Naive B cell (primary cell): ENCODE measurements at regions not wholly inside any gene's neighbourhood (a gene's known extent, or its start where the extent isn't known, plus 50 kb on each side); places are given as distances from the start of the nearest gene placed in this dataset.

Experiments
- ATAC-seq, 2 donors: fragments of 150-1000 bp; cut with Tn5 transposase; 2 replicates each; pipeline ENCODE4 v1.10.0; 2021; ENCODE audit warnings: low read depth in 2 of 2, mild to moderate bottlenecking in 2 of 2, moderate library complexity in 2 of 2
- DNase-seq: peaks from one replicate; pipeline ENCODE4 v3.0.0; 2022
- H3K27ac Mint-ChIP-seq, 6 donors: one replicate each; pipeline ENCODE4 v1.8.0; 2020 to 2022; ENCODE audit warnings: mild to moderate bottlenecking in 6 of 6, mixed read lengths in 6 of 6, moderate library complexity in 5 of 6, inconsistent platforms in 2 of 6
- H3K27me3 Mint-ChIP-seq, 3 donors: one replicate each; pipeline ENCODE4 v1.8.0; 2021 to 2022; ENCODE audit warnings: mixed read lengths in 3 of 3, mild to moderate bottlenecking in 1 of 3
- H3K36me3 Mint-ChIP-seq, 2 donors: one replicate each; pipeline ENCODE4 v1.8.0; 2020 to 2022; ENCODE audit warnings: mixed read lengths in 2 of 2, inconsistent platforms in 1 of 2, mild to moderate bottlenecking in 1 of 2
- H3K4me1 Mint-ChIP-seq, 3 donors: one replicate each; pipeline ENCODE4 v1.8.0; 2020 to 2022; ENCODE audit warnings: mixed read lengths in 3 of 3, inconsistent platforms in 1 of 3, mild to moderate bottlenecking in 1 of 3, moderate library complexity in 1 of 3
- H3K4me3 Mint-ChIP-seq, 8 donors: one replicate each; pipeline ENCODE4 v1.8.0; 2020 to 2022; ENCODE audit warnings: mild to moderate bottlenecking in 8 of 8, mixed read lengths in 8 of 8, moderate library complexity in 8 of 8, inconsistent platforms in 2 of 8
- H3K9me3 Mint-ChIP-seq, 7 donors: one replicate each; pipeline ENCODE4 v1.8.0; 2020 to 2022; ENCODE audit warnings: mixed read lengths in 7 of 7, mild to moderate bottlenecking in 5 of 7, inconsistent platforms in 2 of 7, moderate library complexity in 1 of 7

DNA sequence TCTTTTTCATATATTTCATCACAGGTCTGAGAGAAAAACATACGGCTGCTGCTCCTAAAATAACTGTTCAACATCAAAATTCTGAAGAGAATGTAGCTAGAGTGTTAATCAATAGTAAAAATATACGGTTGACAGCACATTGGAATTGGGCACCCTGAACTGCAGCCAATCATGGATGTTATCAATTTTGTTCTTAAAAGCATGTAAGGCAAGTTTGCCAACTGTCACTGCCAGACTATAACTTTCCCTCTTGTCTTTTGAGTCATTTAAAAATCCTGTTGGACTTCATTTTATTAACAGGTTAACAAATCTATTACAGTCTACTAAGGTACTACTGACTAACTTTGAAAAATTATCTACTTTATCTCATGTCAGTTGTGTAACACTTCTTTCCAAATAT lies 592.8 kb downstream of the HACE1 start:
- no peaks in the 10 kb centered on the region for H3K4me1 Mint-ChIP-seq
- peaks cover 0 to 6% (median 0%) of the 10 kb centered on the region in 7 donors for H3K9me3 Mint-ChIP-seq
- ATAC-seq, result no peak
- no peak overlapping the region for H3K27ac Mint-ChIP-seq
- H3K4me3 Mint-ChIP-seq, result no peak overlapping the region
- no peak for DNase-seq
- H3K27me3 Mint-ChIP-seq, result no peaks in the 10 kb centered on the region
- H3K36me3 Mint-ChIP-seq, result no peaks in the 10 kb centered on the region

DNA sequence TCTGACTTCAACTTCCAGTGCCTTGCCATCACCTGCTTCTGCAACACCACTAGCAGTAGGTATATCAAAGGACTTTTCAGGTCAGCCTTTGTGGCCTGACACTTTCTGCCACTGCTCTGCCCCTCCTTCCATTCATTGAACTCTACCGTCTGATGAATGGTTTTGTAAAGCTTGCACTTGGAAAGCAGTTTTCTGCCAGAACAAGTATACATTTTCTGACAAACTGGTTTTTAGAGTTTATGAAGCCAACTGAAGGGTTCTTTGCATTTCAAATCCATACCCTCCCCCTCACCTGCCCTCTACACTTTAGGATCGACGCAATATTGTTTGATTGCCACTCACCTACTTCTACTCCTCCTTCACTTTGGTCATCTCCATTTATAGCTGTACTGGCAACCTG lies 603.1 kb downstream of the HACE1 start:
- DNase-seq (no peak), ATAC-seq (no peak)
- Mint-ChIP-seq H3K4me1 (no peaks in the 10 kb centered on the region), H3K4me3 (no peak overlapping the region), H3K27ac (no peak overlapping the region), H3K27me3 (no peaks in the 10 kb centered on the region), H3K36me3 (no peaks in the 10 kb centered on the region), H3K9me3 (peaks cover 0 to 6% (median 0%) of the 10 kb centered on the region in 7 donors)

DNA sequence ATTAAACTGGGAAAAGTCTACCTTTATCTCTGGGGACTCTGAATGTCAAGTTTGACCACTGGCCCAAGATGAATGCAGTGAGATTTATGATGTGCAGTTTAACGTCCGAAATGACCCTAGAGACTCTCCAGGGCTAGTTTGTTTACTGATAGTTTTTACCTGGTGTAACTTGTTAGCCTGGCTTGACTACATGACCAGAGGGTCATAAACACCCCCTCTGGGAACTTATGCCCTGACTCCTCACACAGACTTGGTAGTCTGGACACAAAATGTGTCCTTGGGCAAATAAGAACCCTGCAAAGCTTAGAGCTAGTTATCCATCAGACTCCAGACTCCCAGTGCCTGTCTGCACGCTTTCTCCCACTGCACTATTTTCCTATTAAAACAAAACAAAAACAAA lies 606.5 kb downstream of the HACE1 start:
- H3K4me3 Mint-ChIP-seq, result no peak overlapping the region

DNA sequence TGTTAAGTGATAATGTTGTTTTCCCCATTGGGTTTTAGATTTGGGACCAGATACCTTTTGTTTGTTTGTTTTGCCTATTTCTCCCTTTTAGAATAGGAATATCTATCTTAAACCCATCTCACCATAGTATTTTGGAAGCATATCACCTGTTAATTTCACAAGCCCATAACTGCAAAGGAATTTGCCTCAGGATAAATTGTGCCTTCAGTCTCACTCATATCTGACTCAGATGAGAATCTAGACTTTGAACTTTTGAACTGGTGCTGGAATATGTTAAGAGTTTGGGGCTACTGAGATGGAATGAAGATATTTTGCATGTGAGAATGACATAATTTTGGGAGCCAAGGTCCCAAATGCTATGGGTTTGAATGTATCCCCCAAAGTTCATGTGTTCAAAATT lies 607.4 kb downstream of the HACE1 start:
- no peak for DNase-seq
- no peak overlapping the region for H3K4me3 Mint-ChIP-seq
- H3K4me1 Mint-ChIP-seq, result no peaks in the 10 kb centered on the region
- H3K9me3 Mint-ChIP-seq, result peaks cover 0 to 11% (median 0%) of the 10 kb centered on the region in 7 donors
- H3K27ac Mint-ChIP-seq, result no peak overlapping the region
- H3K27me3 Mint-ChIP-seq, result no peaks in the 10 kb centered on the region
- no peak for ATAC-seq
- H3K36me3 Mint-ChIP-seq, result no peaks in the 10 kb centered on the region

More for the DNA sequence above, 606.5 kb downstream of the HACE1 start:
- ATAC-seq (no peak), DNase-seq (no peak)
- Mint-ChIP-seq H3K9me3 (peaks cover 0 to 10% (median 0%) of the 10 kb centered on the region in 7 donors), H3K4me1 (no peaks in the 10 kb centered on the region), H3K27me3 (no peaks in the 10 kb centered on the region), H3K27ac (no peak overlapping the region), H3K36me3 (no peaks in the 10 kb centered on the region)

GRCh38 chr6:104251651-104252050 lies 608.1 kb downstream of the HACE1 start:
- ATAC-seq (no peak), DNase-seq (no peak)
- no peaks in the 10 kb centered on the region for H3K36me3 Mint-ChIP-seq
- peaks cover 0 to 11% (median 4%) of the 10 kb centered on the region in 7 donors for H3K9me3 Mint-ChIP-seq
- no peaks in the 10 kb centered on the region for H3K27me3 Mint-ChIP-seq
- H3K4me1 Mint-ChIP-seq, result no peaks in the 10 kb centered on the region
- no peak overlapping the region for H3K27ac Mint-ChIP-seq
- no peak overlapping the region for H3K4me3 Mint-ChIP-seq

- Mint-ChIP-seq H3K9me3 (peaks cover 0 to 11% (median 4%) of the 10 kb centered on the region in 7 donors), H3K36me3 (no peaks in the 10 kb centered on the region), H3K4me1 (no peaks in the 10 kb centered on the region), H3K27ac (no peak overlapping the region), H3K4me3 (no peak overlapping the region), H3K27me3 (no peaks in the 10 kb centered on the region)
- ATAC-seq (no peak), DNase-seq (no peak)
Observed at GRCh38 chr6:104240865-104241264, 618.9 kb downstream of the HACE1 start.

GRCh38 chr6:104239971-104240370 lies 619.7 kb downstream of the HACE1 start:
- Mint-ChIP-seq H3K27ac (no peak overlapping the region), H3K4me1 (no peaks in the 10 kb centered on the region), H3K27me3 (no peaks in the 10 kb centered on the region), H3K4me3 (no peak overlapping the region), H3K9me3 (peaks cover 0 to 11% (median 4%) of the 10 kb centered on the region in 7 donors), H3K36me3 (no peaks in the 10 kb centered on the region)
- no peak for ATAC-seq
- no peak for DNase-seq

- ATAC-seq (no peak), DNase-seq (no peak)
- no peaks in the 10 kb centered on the region for H3K36me3 Mint-ChIP-seq
- H3K4me3 Mint-ChIP-seq, result no peak overlapping the region
- peaks cover 0 to 7% (median 0%) of the 10 kb centered on the region in 3 donors for H3K27me3 Mint-ChIP-seq
- peaks cover 0 to 4% (median 0%) of the 10 kb centered on the region in 7 donors for H3K9me3 Mint-ChIP-seq
- H3K27ac Mint-ChIP-seq, result no peak overlapping the region
- H3K4me1 Mint-ChIP-seq, result no peaks in the 10 kb centered on the region
Observed at GRCh38 chr6:104229057-104229456, 630.7 kb downstream of the HACE1 start.

- Mint-ChIP-seq H3K27me3 (peaks cover 0 to 7% (median 0%) of the 10 kb centered on the region in 3 donors), H3K27ac (no peak overlapping the region), H3K36me3 (no peaks in the 10 kb centered on the region), H3K9me3 (peaks cover 0 to 6% (median 0%) of the 10 kb centered on the region in 7 donors), H3K4me3 (no peak overlapping the region), H3K4me1 (no peaks in the 10 kb centered on the region)
- ATAC-seq, result no peak
- DNase-seq, result no peak
Observed at GRCh38 chr6:104227508-104227907, 632.2 kb downstream of the HACE1 start.

DNA sequence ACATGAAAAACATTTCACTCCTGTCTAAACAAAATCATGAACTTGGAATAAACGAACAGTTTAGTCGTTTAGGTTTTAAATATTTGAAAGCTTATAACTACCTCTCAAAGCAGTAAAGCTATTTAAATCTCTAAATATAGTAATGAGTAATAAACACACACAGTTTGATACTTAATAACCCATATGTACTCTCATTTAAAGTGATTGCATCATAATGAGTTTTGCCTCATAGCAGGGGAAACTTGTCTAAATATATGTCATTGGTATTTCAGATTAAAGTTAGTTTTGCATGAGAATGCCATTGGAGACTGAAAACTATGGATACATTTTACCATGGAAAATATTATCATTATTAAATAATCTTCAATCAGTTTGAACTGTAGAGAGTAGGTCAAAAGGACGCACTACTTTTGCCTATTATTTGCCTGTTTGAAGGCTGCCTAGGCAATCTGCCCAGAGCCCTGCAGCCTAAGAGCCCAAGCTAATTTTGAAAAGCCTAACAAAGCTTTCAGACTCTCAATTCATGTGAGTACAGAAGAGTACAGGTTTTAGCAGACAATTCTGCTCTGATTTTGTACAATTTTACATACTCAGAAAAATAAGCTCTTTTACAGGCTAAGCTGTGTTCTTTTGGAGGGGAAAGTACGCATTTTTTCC lies 632.8 kb downstream of the HACE1 start:
- Mint-ChIP-seq H3K4me3 (no peak overlapping the region), H3K4me1 (no peaks in the 10 kb centered on the region), H3K27me3 (peaks cover 0 to 7% (median 0%) of the 10 kb centered on the region in 3 donors), H3K36me3 (no peaks in the 10 kb centered on the region), H3K9me3 (peaks cover 0 to 6% (median 0%) of the 10 kb centered on the region in 7 donors), H3K27ac (no peak overlapping the region)
- DNase-seq (no peak), ATAC-seq (no peak)

- Mint-ChIP-seq H3K4me3 (no peak overlapping the region), H3K27me3 (no peaks in the 10 kb centered on the region), H3K27ac (no peak overlapping the region), H3K9me3 (peaks cover 0 to 3% (median 0%) of the 10 kb centered on the region in 7 donors), H3K4me1 (no peaks in the 10 kb centered on the region), H3K36me3 (no peaks in the 10 kb centered on the region)
- DNase-seq (no peak), ATAC-seq (no peak)
Observed at GRCh38 chr6:104218116-104218515, 641.6 kb downstream of the HACE1 start.

GRCh38 chr6:104214901-104215300 lies 644.8 kb downstream of the HACE1 start:
- Mint-ChIP-seq H3K27ac (no peak overlapping the region), H3K4me3 (no peak overlapping the region), H3K36me3 (no peaks in the 10 kb centered on the region), H3K9me3 (peaks cover 0 to 3% (median 0%) of the 10 kb centered on the region in 7 donors), H3K27me3 (no peaks in the 10 kb centered on the region), H3K4me1 (no peaks in the 10 kb centered on the region)
- ATAC-seq (no peak), DNase-seq (no peak)

GRCh38 chr6:104212977-104213668 lies 646.6 kb downstream of the HACE1 start:
- Mint-ChIP-seq H3K27ac (no peak overlapping the region), H3K27me3 (no peaks in the 10 kb centered on the region), H3K36me3 (no peaks in the 10 kb centered on the region), H3K9me3 (peaks cover 0 to 4% (median 0%) of the 10 kb centered on the region in 7 donors), H3K4me1 (no peaks in the 10 kb centered on the region), H3K4me3 (no peak overlapping the region)
- ATAC-seq, result no peak
- no peak for DNase-seq

- Mint-ChIP-seq H3K4me1 (no peaks in the 10 kb centered on the region), H3K27ac (peak overlapping the region in 1 of 6 donors; percentile 4), H3K27me3 (no peaks in the 10 kb centered on the region), H3K36me3 (no peaks in the 10 kb centered on the region), H3K9me3 (peaks cover 0 to 12% (median 0%) of the 10 kb centered on the region in 7 donors), H3K4me3 (no peak overlapping the region)
- DNase-seq, result no peak
- ATAC-seq, result no peak
Observed at GRCh38 chr6:104207635-104208034, 652.1 kb downstream of the HACE1 start.
